Amniotic epithelial cell (primary cell): ENCODE measurements at regions not wholly inside any gene's neighbourhood (a gene's known extent, or its start where the extent isn't known, plus 50 kb on each side); places are given as distances from the start of the nearest gene placed in this dataset.

Experiments
- DNase-seq: peaks from one replicate; pipeline ENCODE4 v3.0.0-alpha.2; 2010; ENCODE audit warnings: low read depth

GRCh38 chr1:79599257-79599656 is 592.7 kb upstream of the ADGRL4 start:
- DNase-seq: no peak

- no peak for DNase-seq
These were observed 589.4 kb upstream of the ADGRL4 start for GRCh38 chr1:79595931-79596330.

GRCh38 chr1:79594121-79594698 is 587.7 kb upstream of the ADGRL4 start:
- no peak for DNase-seq

GRCh38 chr1:79592707-79593106 is 586.2 kb upstream of the ADGRL4 start:
- no peak for DNase-seq

GRCh38 chr1:79588719-79589118 is 582.2 kb upstream of the ADGRL4 start:
- no peak for DNase-seq

- DNase-seq: no peak
These were observed 580.7 kb upstream of the ADGRL4 start for GRCh38 chr1:79587229-79587628.

GRCh38 chr1:79585801-79586200 is 579.3 kb upstream of the ADGRL4 start:
- DNase-seq: no peak

- no peak for DNase-seq
These were observed 568.9 kb upstream of the ADGRL4 start for GRCh38 chr1:79575424-79575823.

- peak; percentile 78 for DNase-seq
These were observed 561.9 kb upstream of the ADGRL4 start for GRCh38 chr1:79568411-79568810.

- no peak for DNase-seq
These were observed 555.0 kb upstream of the ADGRL4 start for GRCh38 chr1:79561521-79561978.

- no peak for DNase-seq
These were observed 549.7 kb upstream of the ADGRL4 start for GRCh38 chr1:79556189-79556588.

- peak; percentile 19 for DNase-seq
These were observed 548.2 kb upstream of the ADGRL4 start for GRCh38 chr1:79554688-79555087.

GRCh38 chr1:79551321-79551720 is 544.8 kb upstream of the ADGRL4 start:
- peak; percentile 3 for DNase-seq

- no peak for DNase-seq
These were observed 543.9 kb upstream of the ADGRL4 start for GRCh38 chr1:79550402-79550801.

- DNase-seq: no peak
These were observed 542.7 kb upstream of the ADGRL4 start for GRCh38 chr1:79549201-79549600.

- no peak for DNase-seq
These were observed 541.0 kb upstream of the ADGRL4 start for GRCh38 chr1:79547514-79547913.

GRCh38 chr1:79543394-79543793 is 536.9 kb upstream of the ADGRL4 start:
- no peak for DNase-seq

GRCh38 chr1:79539001-79539400 is 532.5 kb upstream of the ADGRL4 start:
- no peak for DNase-seq

GRCh38 chr1:79532555-79532954 is 526.0 kb upstream of the ADGRL4 start:
- no peak for DNase-seq

GRCh38 chr1:79531790-79532189 is 525.3 kb upstream of the ADGRL4 start:
- DNase-seq: no peak

- no peak for DNase-seq
These were observed 523.9 kb upstream of the ADGRL4 start for GRCh38 chr1:79530476-79530875.

- no peak for DNase-seq
These were observed 523.5 kb upstream of the ADGRL4 start for GRCh38 chr1:79530055-79530454.

GRCh38 chr1:79524126-79524525 is 517.6 kb upstream of the ADGRL4 start:
- DNase-seq: no peak

GRCh38 chr1:79519084-79519760 is 512.7 kb upstream of the ADGRL4 start:
- no peak for DNase-seq
